ENCODE measurements at regions not wholly inside any gene's neighbourhood (a gene's known extent, or its start where the extent isn't known, plus 50 kb on each side); places are given as distances from the start of the nearest gene placed in this dataset.
"Not testable (repeated sequence)": the region's sequence is repeated elsewhere in the genome, so short reads cannot be mapped to it uniquely, and the experiment has no call there.

DNA sequence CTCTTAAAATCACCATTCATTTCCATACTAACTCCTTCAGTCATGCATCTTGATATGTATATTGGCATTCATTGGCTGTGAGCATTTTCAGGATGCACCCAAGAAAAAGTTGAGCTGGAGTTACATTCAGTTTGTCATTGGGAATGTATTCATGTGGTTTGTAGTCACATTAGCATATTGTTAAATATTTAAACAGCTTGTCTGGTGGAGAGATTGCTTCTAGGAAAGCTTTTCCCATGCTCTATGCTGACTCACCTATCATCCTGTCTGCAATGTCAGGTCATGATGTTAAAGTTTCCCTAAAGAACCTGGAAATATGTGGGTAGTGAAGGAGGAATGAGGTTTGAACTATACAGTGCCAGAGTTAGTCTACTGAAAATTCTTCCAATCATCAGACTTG is 583.6 kb downstream of the GALC start:
- no peak for DNase-seq

GRCh38 chr14:87407344-87407743 is 585.6 kb downstream of the GALC start:
- DNase-seq = no peak

DNA sequence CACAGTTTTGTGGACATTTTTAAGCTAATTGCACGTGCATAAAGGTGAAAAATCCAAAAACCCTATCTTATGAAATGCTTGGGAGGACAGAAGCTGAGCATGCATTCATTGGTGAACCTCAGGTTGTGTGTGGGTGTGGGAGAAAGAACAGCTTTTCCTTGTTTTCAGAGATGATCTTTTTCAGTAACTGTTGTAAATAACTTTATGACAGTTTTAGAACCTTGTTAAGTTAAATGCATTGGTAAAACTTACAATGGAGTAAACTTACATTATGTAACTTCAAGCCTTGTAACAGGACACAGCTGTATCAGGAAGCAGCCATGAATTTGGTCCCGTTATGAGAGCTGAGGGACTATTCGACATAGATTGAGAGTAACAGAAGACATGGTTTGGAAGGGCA is 587.4 kb downstream of the GALC start:
- no peak for DNase-seq

DNA sequence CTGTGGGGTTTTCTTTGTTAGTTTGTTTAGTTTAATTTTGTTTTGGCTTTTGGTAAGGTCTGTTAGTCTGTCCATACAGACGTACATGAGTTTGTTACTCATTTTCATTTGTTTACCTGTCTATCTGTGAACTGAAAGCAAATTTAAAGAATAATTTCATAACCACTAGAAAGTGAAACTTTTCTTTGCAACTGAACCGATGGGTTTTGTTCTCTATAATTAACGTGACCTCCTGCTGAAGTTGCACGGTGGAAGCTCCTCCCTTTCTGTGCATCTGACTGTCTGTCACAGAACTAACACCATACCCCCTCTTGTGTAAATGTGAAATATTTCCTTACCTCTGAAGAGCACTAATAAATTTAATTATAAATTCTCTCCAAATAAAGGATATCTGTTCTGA is 595.5 kb downstream of the GALC start:
- DNase-seq = no peak

DNA sequence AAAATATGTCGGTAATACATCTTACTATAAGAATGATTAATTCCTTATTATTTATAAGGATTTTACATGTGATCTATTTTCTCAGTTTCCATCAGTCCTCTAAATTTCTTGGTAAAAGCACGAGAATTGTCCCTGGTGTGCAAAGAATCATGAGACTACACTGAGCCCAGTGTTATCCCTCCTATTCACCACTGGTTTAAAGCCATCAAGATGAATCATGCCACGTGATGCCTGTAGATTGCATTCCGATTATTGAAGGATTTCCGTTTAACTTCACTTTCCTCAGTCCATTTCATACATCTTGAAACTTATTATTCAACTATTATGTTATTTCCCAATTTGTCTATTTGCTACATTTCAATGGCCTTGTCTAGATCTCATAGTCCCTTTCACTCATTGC is 601.9 kb downstream of the GALC start:
- DNase-seq = no peak

- no peak for DNase-seq
Observed at GRCh38 chr14:87388946-87389345, 604.0 kb downstream of the GALC start.

- no peak for DNase-seq
Observed at GRCh38 chr14:87387806-87388205, 605.2 kb downstream of the GALC start.

DNA sequence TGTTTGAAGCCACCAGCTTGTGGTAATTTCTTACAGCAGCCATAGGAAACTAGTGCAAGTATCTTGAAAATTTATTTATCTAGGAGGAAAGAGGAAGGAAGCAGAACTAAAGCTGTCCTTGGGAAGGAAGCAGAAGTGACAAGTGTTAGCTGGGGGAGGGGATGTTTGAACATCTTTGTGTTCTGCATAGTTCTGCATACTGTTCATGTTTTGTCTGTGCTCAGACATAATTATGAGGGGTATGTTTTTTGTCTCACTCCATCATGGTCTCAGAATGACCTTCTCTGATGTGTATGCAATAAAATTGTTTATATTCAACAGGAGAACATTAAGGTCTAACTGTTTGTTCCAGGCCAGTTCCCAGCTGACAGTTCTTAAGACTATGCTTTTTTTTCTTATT is 606.5 kb downstream of the GALC start:
- DNase-seq = no peak

DNA sequence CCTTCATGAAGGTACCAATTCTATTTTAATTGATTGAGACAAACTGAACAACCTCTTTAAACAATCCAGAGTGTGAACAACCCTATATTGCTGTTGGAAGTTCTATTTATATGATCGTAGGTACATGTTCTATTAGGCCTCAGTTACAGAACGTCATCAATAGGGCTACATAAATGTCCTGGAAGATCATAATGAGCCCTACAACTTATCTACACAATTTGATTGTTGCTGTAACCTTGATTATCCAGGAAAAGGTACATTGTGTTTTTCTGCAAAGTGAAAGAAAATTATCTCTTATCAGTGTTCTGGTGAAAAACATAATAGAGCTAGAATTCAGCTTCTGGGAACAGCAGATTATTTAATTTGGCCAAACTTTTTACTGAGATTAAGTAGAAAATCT is 612.9 kb downstream of the GALC start:
- DNase-seq = no peak

DNA sequence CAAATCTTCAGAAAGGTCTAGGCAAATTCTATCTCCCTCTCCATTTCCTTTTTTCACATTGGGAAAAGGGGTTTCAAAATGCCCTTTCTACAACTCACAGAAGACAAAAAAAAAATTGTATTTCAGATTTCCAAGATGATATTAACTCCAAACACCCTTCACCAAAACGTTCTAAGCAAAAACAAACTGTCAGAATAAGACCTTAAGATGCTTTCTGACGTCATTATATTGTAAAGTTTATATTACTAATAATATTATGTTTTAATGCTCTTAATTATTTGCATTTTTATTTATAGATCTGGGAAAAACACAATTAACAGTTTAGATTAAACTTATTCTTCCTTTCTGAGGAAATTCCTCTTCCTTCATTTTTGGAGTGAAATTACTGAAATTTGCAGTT is 624.2 kb downstream of the GALC start:
- no peak for DNase-seq

- not testable (repeated sequence) for DNase-seq
Observed at GRCh38 chr14:87360246-87360645, 632.7 kb downstream of the GALC start.

GRCh38 chr14:87351007-87351406 is 642.0 kb downstream of the GALC start:
- DNase-seq = no peak

DNA sequence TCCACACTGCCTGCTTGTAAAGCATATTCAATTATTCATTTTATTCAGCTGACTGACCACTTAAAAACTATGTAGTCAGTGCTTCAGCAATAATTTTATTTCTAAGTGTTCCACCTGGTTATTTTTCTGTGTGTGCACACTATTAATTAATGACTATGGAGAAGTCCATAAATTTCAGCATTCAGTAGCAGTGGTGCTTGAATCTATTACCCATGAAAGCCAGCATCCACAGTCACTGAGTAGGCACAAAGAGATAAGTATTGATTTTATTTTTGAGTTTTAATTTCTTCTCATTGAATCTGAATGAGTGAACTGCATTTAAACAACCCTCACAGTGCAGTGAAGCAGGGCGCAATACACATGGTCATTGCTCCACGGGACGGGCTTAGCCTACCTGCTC is 643.1 kb downstream of the GALC start:
- no peak for DNase-seq

DNA sequence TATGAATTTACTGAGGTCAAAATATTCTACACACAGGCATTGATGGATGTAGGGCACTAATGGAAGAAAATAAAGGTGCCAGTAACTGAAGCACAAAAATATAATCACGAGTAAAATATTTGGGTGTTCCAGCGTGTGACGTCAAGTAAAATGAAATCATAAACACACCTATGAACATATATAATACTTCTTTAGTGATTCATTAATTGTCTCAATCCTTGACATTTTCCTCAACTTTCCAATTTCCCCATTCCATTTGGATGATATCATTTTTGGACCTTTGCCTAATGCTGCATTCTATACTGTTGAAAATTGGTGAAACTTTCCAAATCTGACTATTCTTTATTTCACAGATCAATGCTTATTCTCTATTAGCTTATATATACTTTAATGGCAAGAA is 649.3 kb downstream of the GALC start:
- no peak for DNase-seq

DNA sequence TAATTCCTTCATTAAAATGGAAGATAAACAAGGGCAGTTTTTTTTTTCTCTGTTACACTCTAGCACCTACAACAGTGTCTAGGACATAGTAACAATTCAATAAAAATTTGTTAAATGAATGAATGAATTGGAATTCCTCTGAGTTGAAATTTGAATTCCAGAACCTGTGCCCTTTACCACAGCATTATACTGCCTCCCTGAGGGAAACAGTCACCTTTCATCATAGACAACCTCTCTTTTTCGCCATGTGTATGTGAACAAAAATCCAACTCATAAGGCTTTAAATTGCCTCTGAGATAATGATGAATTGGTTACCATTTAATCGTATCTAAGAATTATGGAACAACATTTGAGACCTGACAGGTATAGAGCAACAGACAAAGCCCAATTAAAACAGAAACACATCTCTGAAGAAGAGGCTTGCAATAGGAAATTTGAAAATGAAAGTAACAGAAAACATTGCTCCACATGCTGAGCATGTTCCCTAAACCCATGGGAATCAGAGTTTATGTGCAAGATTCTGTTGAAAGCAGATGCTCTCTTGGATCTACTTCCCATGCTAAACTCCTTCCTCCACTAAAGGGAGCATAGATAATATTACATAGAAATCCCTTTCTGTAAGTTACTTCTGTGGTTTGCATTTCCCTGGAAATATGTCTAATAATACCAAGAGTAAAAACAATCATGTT is 657.8 kb downstream of the GALC start:
- no peak for DNase-seq

DNA sequence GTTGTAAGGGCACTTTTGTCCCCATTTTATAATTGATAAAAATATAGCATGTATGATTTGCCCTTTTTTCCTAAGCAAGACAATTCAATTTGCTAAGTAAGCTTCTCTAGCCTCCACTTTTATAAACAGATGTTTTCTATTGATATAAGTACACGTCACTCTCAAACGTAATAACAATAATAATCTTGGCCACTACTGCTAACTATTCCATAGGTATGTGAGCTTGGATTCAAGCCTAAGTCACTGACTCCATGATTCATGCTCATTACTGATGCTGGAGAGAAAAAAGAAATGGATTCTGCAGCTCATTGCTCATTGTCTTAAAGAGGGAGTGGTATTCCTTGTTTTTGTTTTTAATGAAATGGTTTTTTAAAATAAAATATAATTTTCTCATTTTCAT is 661.0 kb downstream of the GALC start:
- no peak for DNase-seq

- DNase-seq = peak; percentile 28 to 85
Observed at GRCh38 chr14:87325741-87326140, 667.2 kb downstream of the GALC start.

DNA sequence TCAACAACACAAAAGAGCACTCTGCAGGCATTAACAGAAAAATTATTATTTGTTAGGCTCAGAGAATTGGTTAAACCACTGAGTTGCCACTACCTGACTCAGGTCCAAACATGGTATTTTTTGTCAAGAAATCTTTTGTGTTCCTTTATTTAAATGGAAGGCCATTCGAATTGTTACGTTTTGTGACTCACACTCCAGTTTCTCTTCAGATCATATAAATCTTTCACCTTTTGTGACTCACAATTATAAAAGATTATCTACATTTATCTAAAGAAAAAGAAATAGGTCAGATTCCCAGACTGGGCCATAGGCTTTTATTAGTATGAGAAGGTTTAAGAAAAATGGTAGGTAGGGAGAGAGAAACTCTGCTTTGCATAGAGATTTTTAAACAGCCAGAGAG is 669.8 kb downstream of the GALC start:
- no peak for DNase-seq

DNA sequence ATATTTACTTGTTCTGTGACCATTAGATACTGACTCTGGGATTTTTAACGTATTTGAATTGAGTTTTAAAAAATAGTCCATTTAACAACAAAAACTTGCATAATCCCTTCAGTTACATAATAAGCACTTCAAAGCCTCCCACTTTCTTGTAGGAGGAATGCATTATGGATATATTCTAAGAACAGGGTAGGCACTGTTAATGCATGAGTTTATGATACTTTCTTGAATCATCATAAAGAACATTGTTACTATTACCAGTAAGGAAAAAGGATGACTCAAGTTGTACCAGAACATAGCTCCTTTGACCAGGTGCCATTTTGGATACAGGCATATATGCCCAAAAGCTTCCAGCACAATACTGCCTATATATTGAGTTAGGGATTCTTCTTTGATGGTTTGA is 671.4 kb downstream of the GALC start:
- DNase-seq = no peak

GRCh38 chr14:87312894-87313205 is 680.1 kb downstream of the GALC start:
- DNase-seq = peak in 1 of 2 experiments; percentile 33

DNA sequence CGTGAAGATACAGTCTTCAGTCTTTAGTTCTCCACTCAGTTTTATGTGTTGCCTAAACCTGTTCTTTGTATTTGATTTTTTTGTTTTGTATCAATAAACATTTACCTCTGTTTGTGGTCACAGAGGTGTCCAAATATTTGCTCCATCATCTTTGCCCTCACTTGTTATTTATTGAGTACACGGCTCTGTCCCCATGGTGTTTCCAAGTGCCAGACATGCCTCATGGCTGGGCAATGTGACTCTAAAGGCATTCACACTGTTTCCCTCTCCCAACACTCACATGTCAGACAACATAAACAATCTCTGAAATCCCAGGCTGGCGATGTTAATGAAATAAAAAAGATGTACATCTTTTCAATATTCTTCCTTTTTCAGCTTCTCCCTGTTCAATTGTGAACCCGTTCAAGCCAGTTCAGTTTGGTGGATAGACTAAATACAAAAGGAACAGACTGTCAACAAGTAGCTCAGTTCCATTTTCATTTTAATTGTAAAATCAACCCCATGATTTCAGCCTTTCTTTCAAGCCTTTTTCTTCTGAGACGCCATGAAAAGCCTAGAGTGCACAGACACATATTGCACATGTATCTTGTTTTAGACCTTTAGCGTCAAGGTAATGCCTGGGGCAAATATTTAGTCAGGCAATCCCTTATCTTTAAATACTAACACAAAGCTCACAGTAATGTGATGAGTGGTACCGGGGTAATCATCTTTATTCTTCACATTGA is 680.7 kb downstream of the GALC start:
- peak in 1 of 2 experiments; percentile 33 for DNase-seq

- DNase-seq = no peak
Observed at GRCh38 chr14:87309557-87309956, 683.4 kb downstream of the GALC start.

DNA sequence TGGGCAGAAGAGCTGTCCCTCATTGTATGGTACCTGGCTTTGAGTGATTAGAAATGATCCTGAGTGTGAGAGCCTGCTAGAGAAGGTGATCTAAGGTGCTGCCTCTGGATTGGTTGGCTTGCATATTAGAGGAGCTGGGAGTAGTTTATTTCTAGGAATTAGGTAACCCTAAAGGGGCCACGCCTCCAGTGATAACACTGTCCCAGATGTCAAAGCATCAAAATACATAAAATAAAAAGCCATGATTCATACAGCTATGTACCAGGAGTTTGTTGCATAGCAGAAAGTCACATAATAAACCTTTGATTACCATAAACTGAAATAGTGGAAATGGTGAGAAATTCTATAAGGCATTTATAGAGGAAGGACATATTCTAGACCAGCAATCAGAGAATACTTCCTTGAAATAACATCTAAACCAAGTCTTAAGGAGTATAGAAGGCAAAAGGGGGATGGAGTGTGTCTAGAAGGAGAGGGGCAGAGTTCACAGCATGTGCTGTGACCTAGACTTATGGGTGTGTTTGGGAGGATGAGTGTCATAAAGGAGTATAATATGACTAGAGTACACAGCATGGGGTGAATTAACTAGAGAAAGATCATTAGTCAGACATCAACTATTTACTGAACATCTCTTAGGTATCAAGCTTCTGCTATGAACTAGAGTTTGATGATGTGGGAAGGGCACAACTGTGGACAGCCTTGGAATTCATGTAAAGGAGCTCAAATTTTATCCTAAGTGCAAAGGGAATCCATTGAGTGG is 686.4 kb downstream of the GALC start:
- DNase-seq = no peak

DNA sequence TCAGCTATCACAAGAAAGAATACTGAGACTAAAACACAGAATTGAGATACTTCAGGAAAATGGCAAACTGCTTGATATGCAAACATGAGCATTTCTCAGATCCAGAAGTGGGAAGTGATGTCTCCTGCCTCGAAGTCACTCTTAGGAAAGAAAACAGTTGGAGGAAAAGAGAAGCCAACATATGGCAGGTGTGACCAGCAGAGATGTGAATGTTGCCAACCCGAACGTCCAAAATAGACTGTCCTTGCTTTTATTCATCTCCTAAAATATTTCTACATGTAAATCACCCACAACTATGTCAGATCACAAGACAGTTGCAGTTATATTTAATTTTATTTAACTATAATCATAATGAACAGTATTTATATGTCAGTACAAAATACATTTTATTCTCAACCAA is 687.6 kb downstream of the GALC start:
- DNase-seq = no peak

Measured in NCI-H2081 (cell line).